Endothelial cell (in vitro differentiated cells): ENCODE measurements at regions not wholly inside any gene's neighbourhood (a gene's known extent, or its start where the extent isn't known, plus 50 kb on each side); places are given as distances from the start of the nearest gene placed in this dataset.

Experiments used
- DNase-seq: peaks from one replicate; pipeline ENCODE4 v3.0.0; 2021; ENCODE audit warnings: low spot score
- H3K27ac Mint-ChIP-seq: one replicate; pipeline ENCODE4 v1.8.0; 2021; ENCODE audit warnings: mixed read lengths, inconsistent platforms; ENCODE audit not compliant: unreplicated experiment
- H3K27me3 Mint-ChIP-seq: one replicate; pipeline ENCODE4 v1.8.0; 2021; ENCODE audit warnings: mild to moderate bottlenecking, moderate library complexity, mixed read lengths, inconsistent platforms; ENCODE audit not compliant: unreplicated experiment
- H3K36me3 Mint-ChIP-seq: one replicate; pipeline ENCODE4 v1.8.0; 2021; ENCODE audit warnings: mild to moderate bottlenecking, low read depth, mixed read lengths, inconsistent platforms; ENCODE audit not compliant: unreplicated experiment
- H3K4me1 Mint-ChIP-seq: one replicate; pipeline ENCODE4 v1.8.0; 2021; ENCODE audit warnings: mild to moderate bottlenecking, mixed read lengths, inconsistent platforms; ENCODE audit not compliant: unreplicated experiment
- H3K4me3 Mint-ChIP-seq: one replicate; pipeline ENCODE4 v1.8.0; 2021; ENCODE audit warnings: mild to moderate bottlenecking, mixed read lengths, inconsistent platforms; ENCODE audit not compliant: unreplicated experiment
- H3K9me3 Mint-ChIP-seq: one replicate; pipeline ENCODE4 v1.8.0; 2021; ENCODE audit warnings: mixed read lengths, inconsistent platforms; ENCODE audit not compliant: unreplicated experiment
- CTCF ChIP-seq: fragments of 200-600 bp; sonication (generic); IDR thresholded peaks from one replicate; pipeline ENCODE4 v1.5.0; 2021; ENCODE audit warnings: antibody characterized with exemption; ENCODE audit not compliant: unreplicated experiment

- Mint-ChIP-seq H3K27ac (peak overlapping the region; percentile 67), H3K27me3 (no peaks in the 10 kb centered on the region), H3K36me3 (no peaks in the 10 kb centered on the region), H3K9me3 (no peaks in the 10 kb centered on the region), H3K4me1 (peaks cover 22% of the 10 kb centered on the region), H3K4me3 (no peak overlapping the region)
- TF ChIP-seq CTCF: no peak
- no peak for DNase-seq
Observed at GRCh38 chr7:52114056-52114455, 797.4 kb upstream of the COBL start.

GRCh38 chr7:52107355-52107754, 790.7 kb upstream of the COBL start:
- no peaks in the 10 kb centered on the region for H3K27me3 Mint-ChIP-seq
- H3K4me3 Mint-ChIP-seq: no peak overlapping the region
- H3K36me3 Mint-ChIP-seq: no peaks in the 10 kb centered on the region
- H3K9me3 Mint-ChIP-seq: no peaks in the 10 kb centered on the region
- no peaks in the 10 kb centered on the region for H3K4me1 Mint-ChIP-seq
- no peak for TF ChIP-seq CTCF
- no peak overlapping the region for H3K27ac Mint-ChIP-seq
- no peak for DNase-seq

GRCh38 chr7:52095861-52096260, 779.3 kb upstream of the COBL start:
- no peaks in the 10 kb centered on the region for H3K4me1 Mint-ChIP-seq
- H3K36me3 Mint-ChIP-seq: no peaks in the 10 kb centered on the region
- no peaks in the 10 kb centered on the region for H3K9me3 Mint-ChIP-seq
- no peak for TF ChIP-seq CTCF
- H3K27ac Mint-ChIP-seq: no peak overlapping the region
- H3K4me3 Mint-ChIP-seq: no peak overlapping the region
- DNase-seq: no peak
- H3K27me3 Mint-ChIP-seq: no peaks in the 10 kb centered on the region

- H3K4me1 Mint-ChIP-seq: no peaks in the 10 kb centered on the region
- H3K36me3 Mint-ChIP-seq: no peaks in the 10 kb centered on the region
- DNase-seq: no peak
- H3K27ac Mint-ChIP-seq: no peak overlapping the region
- H3K4me3 Mint-ChIP-seq: no peak overlapping the region
- peaks cover 2% of the 10 kb centered on the region for H3K27me3 Mint-ChIP-seq
- TF ChIP-seq CTCF: no peak
- H3K9me3 Mint-ChIP-seq: no peaks in the 10 kb centered on the region
Observed at GRCh38 chr7:52091996-52092395, 775.4 kb upstream of the COBL start.

- H3K36me3 Mint-ChIP-seq: no peaks in the 10 kb centered on the region
- H3K27me3 Mint-ChIP-seq: peaks cover 2% of the 10 kb centered on the region
- H3K4me3 Mint-ChIP-seq: no peak overlapping the region
- no peak for TF ChIP-seq CTCF
- no peaks in the 10 kb centered on the region for H3K9me3 Mint-ChIP-seq
- DNase-seq: no peak
- H3K4me1 Mint-ChIP-seq: no peaks in the 10 kb centered on the region
- H3K27ac Mint-ChIP-seq: no peak overlapping the region
Observed at GRCh38 chr7:52091101-52091500, 774.5 kb upstream of the COBL start.
